DMS153 treated with DMSO at 0.1 percent for 48 hours (cell line): ENCODE measurements at regions not wholly inside any gene's neighbourhood (a gene's known extent, or its start where the extent isn't known, plus 50 kb on each side); places are given as distances from the start of the nearest gene placed in this dataset.
A peak's percentile ranks its signal among the peaks of the same experiment; 100 is the strongest.

ENCODE experiments used
- DNase-seq: peaks from one replicate; lab custom pipeline; 2025; ENCODE audit not compliant: unreplicated experiment; lab: John Stamatoyannopoulos, UW

GRCh38 chr3:166367947-166368533, 530.8 kb upstream of the BCHE start:
- DNase-seq: peak; percentile 2

GRCh38 chr3:166362698-166363097, 525.5 kb upstream of the BCHE start:
- no peak for DNase-seq

GRCh38 chr3:166360720-166361119, 523.5 kb upstream of the BCHE start:
- DNase-seq: no peak

- DNase-seq: no peak
These were observed 514.2 kb upstream of the BCHE start for GRCh38 chr3:166351461-166351860.

DNA sequence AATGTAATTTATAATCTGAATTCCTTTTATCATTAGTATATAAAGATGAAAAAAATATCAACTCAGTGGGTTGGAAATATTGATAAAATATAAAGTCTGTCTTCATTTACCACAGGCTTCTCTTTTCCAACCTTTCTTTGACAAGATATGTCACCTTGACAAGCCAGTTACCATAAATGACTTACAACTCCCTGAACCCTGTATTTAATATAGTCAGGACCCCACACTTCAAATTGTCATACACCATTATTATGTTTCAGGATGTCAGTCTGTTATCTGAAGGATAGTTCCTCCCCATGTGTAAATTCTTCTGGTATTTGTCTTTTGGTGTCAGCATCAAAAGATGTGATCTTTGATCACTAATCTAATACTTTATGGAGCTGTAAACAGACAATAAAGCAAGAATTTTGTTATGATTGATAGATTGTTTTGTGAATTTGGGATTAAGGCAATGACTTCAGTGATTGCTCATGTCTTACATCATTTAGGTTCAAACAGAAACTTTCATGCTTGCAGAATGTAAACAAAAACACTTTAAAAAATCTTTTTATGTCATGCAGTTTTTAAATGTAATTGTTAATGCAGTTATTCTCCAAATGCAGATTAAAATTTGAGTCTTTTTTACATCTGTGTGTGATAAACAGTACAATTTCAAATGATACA, 503.5 kb upstream of the BCHE start:
- DNase-seq: no peak

DNA sequence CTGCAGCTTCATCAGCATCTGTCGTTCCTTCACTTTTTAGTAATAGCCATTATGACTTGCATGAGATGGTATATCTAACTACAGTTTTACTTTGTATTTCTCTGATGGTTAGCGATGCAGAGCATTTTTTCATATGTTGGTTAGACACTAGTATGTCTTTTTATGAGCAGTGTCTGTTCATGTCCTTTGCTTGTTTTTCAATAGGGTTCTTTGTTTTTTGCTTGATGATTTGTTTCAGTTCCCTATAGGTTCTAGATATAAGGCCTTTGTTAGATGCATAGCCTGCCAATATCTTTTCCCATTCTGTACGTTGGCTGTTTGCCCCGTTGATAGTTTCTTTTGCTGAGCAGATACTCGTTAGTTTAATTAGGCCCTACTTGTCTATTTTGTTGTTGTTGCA, 487.2 kb upstream of the BCHE start:
- no peak for DNase-seq

DNA sequence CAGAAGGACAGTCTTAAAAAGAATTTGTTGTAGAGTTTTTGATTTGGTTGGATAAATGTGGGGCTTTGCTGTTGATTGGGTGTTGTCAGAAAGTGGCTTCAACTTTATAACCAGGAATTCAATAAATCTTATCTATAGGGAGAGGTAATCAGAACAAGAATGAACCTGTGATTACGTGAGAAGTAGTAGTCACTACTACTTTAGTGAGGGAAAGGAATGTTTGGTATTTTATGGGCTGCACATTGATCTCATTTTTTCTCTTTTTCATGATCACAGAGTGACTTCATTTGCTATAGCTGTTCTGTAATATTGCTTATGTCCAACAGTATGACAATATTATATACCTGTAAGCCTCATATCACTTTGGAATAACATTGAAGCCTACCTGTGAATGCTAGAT, 485.2 kb upstream of the BCHE start:
- DNase-seq: no peak

GRCh38 chr3:166307756-166308350, 470.6 kb upstream of the BCHE start:
- no peak for DNase-seq

DNA sequence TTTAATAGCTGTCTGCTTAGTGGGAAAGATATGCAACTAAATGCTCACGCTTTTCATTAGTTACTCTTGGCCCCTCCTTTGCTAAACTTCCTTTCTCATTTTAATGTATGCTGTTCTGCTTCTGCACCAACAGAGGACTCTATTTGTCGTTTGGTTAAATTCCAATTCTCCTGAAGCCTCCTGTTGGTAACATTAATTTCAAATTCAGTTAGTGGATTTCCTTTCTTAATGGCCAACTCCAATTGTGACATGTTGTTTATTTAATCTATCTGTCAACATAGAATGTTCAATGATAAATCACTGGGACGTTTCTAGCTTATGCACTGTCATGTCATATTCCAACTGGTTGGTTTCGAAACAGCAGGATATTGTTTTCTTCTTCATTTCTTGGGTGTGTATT, 467.4 kb upstream of the BCHE start:
- DNase-seq: no peak

DNA sequence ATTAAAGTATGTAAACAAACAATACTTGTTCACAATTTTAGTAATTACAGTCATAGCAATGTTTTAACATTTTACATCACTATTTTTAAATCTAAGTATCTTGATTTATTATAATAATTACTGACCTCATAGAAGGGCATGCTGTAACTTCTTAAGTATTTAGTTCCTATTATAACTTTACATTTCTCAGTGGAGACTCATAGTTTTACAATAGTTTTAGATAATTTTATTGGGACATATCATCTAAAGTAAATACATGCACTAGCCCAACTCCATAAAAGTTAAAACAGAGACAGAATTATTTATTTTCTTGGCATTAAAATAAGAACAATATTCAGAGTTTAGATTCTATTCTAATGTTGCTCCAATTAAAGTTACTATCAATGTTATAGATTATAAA, 466.5 kb upstream of the BCHE start:
- no peak for DNase-seq

DNA sequence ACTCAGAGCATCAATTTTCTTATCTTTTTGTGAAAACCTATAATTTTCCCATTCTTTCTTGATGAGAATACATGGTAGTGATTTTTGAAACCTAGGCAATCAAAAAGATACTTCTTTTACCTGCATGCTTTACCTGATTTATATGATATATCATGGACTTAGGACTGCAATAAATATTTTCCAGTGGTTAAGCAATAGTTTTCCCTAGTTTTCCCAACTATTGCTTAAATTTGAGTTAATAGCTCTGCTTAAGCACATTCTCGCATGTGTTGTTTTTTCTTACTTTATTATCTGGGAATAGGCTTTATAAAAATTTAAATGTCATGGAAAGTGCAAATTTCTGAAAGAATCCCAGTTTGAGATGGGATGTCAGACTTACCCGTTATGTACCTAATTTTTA, 465.1 kb upstream of the BCHE start:
- no peak for DNase-seq

GRCh38 chr3:166296179-166296783, 459.1 kb upstream of the BCHE start:
- DNase-seq: no peak

DNA sequence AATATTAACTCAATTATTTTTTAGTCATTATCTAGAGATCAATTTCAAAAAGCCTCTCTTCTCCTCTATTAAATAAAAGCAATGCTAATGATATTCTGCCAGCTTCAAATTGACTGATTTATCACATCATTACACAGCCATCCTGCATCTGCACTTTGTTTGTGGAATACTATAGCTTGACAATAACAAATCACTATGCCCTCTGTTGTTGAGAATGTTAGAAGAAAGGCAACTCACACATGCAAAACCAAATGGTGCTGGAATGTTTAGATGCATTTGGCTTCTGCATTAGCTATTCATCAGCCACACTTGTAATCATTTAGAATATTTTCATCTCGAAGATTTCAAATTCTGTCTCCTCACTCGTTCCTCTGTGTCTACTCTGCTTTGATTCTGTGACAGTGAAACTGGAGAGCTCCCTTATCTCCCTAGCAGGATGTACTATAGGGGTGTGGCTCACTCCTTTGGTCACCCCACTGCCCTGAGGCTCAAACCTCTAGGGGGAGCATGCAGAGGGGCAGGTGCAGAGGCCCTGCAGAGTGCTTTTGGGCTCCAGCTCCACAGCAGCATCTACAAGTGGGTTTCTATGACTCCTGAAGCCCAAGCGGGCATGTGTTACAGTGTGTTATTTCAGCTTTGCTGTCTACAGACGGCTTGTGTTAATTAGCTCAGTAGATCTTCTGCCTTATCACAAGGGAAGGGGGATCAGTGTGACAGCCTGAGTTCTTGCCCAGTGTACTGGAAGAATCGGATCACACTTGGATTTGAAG, 454.1 kb upstream of the BCHE start:
- DNase-seq: no peak

GRCh38 chr3:166285001-166285400, 447.8 kb upstream of the BCHE start:
- no peak for DNase-seq

GRCh38 chr3:166283840-166284239, 446.6 kb upstream of the BCHE start:
- DNase-seq: no peak

- DNase-seq: no peak
These were observed 445.7 kb upstream of the BCHE start for GRCh38 chr3:166282931-166283330.

DNA sequence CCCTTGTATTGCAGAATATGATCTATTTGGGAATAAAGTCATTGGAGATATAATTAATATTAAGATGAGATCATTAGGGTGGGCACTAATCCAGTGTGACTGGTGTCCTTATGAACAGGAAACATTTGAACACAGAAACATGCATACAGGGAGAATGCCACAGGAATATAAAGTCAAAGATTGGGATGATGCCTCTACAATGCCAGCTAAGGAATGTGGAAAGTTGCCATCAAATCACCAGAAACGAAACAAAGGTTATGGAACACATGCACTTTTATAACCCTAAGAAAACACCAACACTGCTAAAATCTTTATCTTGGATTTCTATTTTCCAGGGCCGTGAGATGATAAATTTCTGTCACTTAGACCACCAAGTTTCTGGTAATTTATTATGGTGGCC, 442.4 kb upstream of the BCHE start:
- DNase-seq: no peak

- no peak for DNase-seq
These were observed 437.8 kb upstream of the BCHE start for GRCh38 chr3:166275024-166275390.

GRCh38 chr3:166274351-166275023, 437.3 kb upstream of the BCHE start:
- no peak for DNase-seq

- no peak for DNase-seq
These were observed 433.2 kb upstream of the BCHE start for GRCh38 chr3:166270429-166270828.

GRCh38 chr3:166265153-166265552, 427.9 kb upstream of the BCHE start:
- no peak for DNase-seq
